ENCODE measurements at regions not wholly inside any gene's neighbourhood (a gene's known extent, or its start where the extent isn't known, plus 50 kb on each side); places are given as distances from the start of the nearest gene placed in this dataset.

GRCh38 chr5:171688696-171689495 lies 96.7 kb upstream of the SMIM23 start:
- Histone ChIP-seq H3K9ac (replicated peaks in 1 of 4; ENCODE audit: extremely low read depth in 1 of 4, low read depth in 3 of 4, low read length in 3 of 4) (no peak overlapping the region), H3K9me3 (ENCODE audit: insufficient read depth in 2 of 2, low read depth in 1 of 2, low read length in 1 of 2) (no peaks in the 10 kb centered on the region), H3K23ac (ENCODE audit: insufficient read length) (no peak overlapping the region), H4K91ac (replicated peaks; ENCODE audit: insufficient read length, low read length) (no peak overlapping the region), H2AK5ac (ENCODE audit: low read depth, low read length) (no peak overlapping the region), H3K4me2 (ENCODE audit: insufficient read depth in 1 of 2, low read depth in 2 of 2, low read length in 2 of 2) (no peak overlapping the region), H3K4me3 (ENCODE audit: extremely low read depth in 1 of 4, insufficient read depth in 2 of 4, low read depth in 3 of 4, low read length in 4 of 4) (no peak overlapping the region), H2BK5ac (ENCODE audit: low read depth, low read length) (no peak overlapping the region), H3K79me2 (ENCODE audit: control insufficient read depth in 1 of 2, insufficient read depth in 2 of 2, low read length in 2 of 2) (no peaks in the 10 kb centered on the region), H3K14ac (ENCODE audit: insufficient read length) (no peak overlapping the region), H2AFZ (ENCODE audit: low read length) (no peak overlapping the region), H3K4me1 (replicated peaks in 1 of 4; ENCODE audit: control insufficient read depth in 3 of 4, insufficient read depth in 4 of 4, low read length in 3 of 4) (no peaks in the 10 kb centered on the region), H2BK15ac (ENCODE audit: low read length) (no peak overlapping the region), H3K18ac (ENCODE audit: extremely low read depth, low read length) (no peak overlapping the region), H3K27me3 (replicated peaks in 1 of 4; ENCODE audit: control insufficient read depth in 3 of 4, extremely low read depth in 1 of 4, insufficient read depth in 3 of 4, low read length in 3 of 4) (no peaks in the 10 kb centered on the region), H3K23me2 (ENCODE audit: low read depth, low read length) (no peaks in the 10 kb centered on the region), H4K20me1 (replicated peaks in 1 of 2; ENCODE audit: control insufficient read depth in 1 of 2, insufficient read depth in 2 of 2, low read length in 2 of 2) (no peaks in the 10 kb centered on the region), H4K5ac (ENCODE audit: insufficient read length, low read depth, low read length) (no peak overlapping the region), H3K79me1 (ENCODE audit: low read depth, low read length) (no peaks in the 10 kb centered on the region), H2BK120ac (replicated peaks; ENCODE audit: low read depth, low read length) (no peak overlapping the region), H2BK20ac (ENCODE audit: low read length) (no peak overlapping the region), H3K4ac (replicated peaks; ENCODE audit: insufficient read length, low read depth, low read length) (no peak overlapping the region), H3K27ac (ENCODE audit: low read depth, low read length) (no peak overlapping the region), H4K8ac (ENCODE audit: extremely low read depth, insufficient read depth, low read length) (no peak overlapping the region), H3K56ac (replicated peaks; ENCODE audit: insufficient read length, low read depth, low read length) (no peak overlapping the region), H2BK12ac (ENCODE audit: low read depth, low read length) (no peak overlapping the region), H3K36me3 (ENCODE audit: control insufficient read depth in 2 of 4, insufficient read depth in 4 of 4, low read length in 3 of 4) (no peaks in the 10 kb centered on the region)
- 91% methylated on average over 10 of the region's 11 CpGs; no CpG with 5 or more reads in 1 of the 2 experiments for WGBS, 2 experiments (ENCODE audit: extremely low coverage in 1 of 2, insufficient coverage in 1 of 2, insufficient read length in 1 of 2, insufficient replicate concordance in 2 of 2, low coverage in 1 of 2, low lambda C conversion rate in 2 of 2, missing lambda C conversion rate in 1 of 2)
- FAIRE-seq (no peak), DNase-seq (ENCODE audit: low read depth in 1 of 2, low spot score in 2 of 2) (no peak)
- ChIA-PET CTCF (ENCODE audit: partially characterized antibody) (no interaction called here), POLR2A (ENCODE audit: partially characterized antibody) (no interaction called here)
- TF ChIP-seq JUND (IDR thresholded peaks at IDR 0.05; ENCODE audit: low read length), result no peak
- TF ChIP-seq EZH2 (IDR thresholded peaks at IDR 0.05; ENCODE audit: low read depth, low read length, severe bottlenecking), result no peak
- TF ChIP-seq ASH2L (IDR thresholded peaks at IDR 0.05; ENCODE audit: low read length), result no peak
- TF ChIP-seq NRF1 (IDR thresholded peaks at IDR 0.05; ENCODE audit: low read depth, low read length), result no peak
- no peak for TF ChIP-seq RNF2 (IDR thresholded peaks at IDR 0.05; ENCODE audit: borderline replicate concordance, low read depth, low read length, missing control alignments, poor library complexity, severe bottlenecking)
- TF ChIP-seq GABPA (IDR thresholded peaks at IDR 0.05; ENCODE audit: borderline replicate concordance, insufficient read depth, low read length), result no peak
- TF ChIP-seq NANOG (IDR thresholded peaks at IDR 0.05; ENCODE audit: insufficient read depth, low read depth, low read length, poor library complexity, severe bottlenecking), result no peak
- TF ChIP-seq POU5F1 (IDR thresholded peaks at IDR 0.05; ENCODE audit: low read depth, low read length), result no peak
- TF ChIP-seq TAF7 (optimal IDR thresholded peaks at IDR 0.05; ENCODE audit: borderline replicate concordance, low read depth, low read length), result no peak
- TF ChIP-seq SRF (IDR thresholded peaks at IDR 0.05; ENCODE audit: low read depth, low read length), result no peak
- TF ChIP-seq SP4 (IDR thresholded peaks at IDR 0.05; ENCODE audit: low read length), result no peak
- TF ChIP-seq TBP (IDR thresholded peaks at IDR 0.05; ENCODE audit: low read depth, low read length), result no peak
- no peak for TF ChIP-seq RAD21 (IDR thresholded peaks at IDR 0.05 in 1 of 2, conservative IDR thresholded peaks at IDR 0.05 in 1 of 2; ENCODE audit: low read depth in 2 of 2, low read length in 2 of 2)

All from H1 (cell line).